IPS DF 6.9 (cell line): ENCODE measurements at regions not wholly inside any gene's neighbourhood (a gene's known extent, or its start where the extent isn't known, plus 50 kb on each side); places are given as distances from the start of the nearest gene placed in this dataset.
A peak's percentile ranks its signal among the peaks of the same experiment; 100 is the strongest.

Experiments
- DNase-seq: peaks from one replicate; pipeline ENCODE4 v3.0.0-alpha.2; 2013; ENCODE audit warnings: low read depth, low spot score
- H3K27ac ChIP-seq: one replicate; pipeline ENCODE4 v1.5.1; 2013; ENCODE audit warnings: low read length, control low read depth
- H3K27me3 ChIP-seq: 2 replicates; pipeline ENCODE4 v1.6.1; 2013; ENCODE audit warnings: mild to moderate bottlenecking, low read length; ENCODE audit not compliant: control insufficient read depth, insufficient read depth
- H3K36me3 ChIP-seq: 2 replicates; pipeline ENCODE4 v1.6.1; 2013; ENCODE audit warnings: low read length; ENCODE audit not compliant: control insufficient read depth, insufficient read depth
- H3K4me1 ChIP-seq: 2 replicates; pipeline ENCODE4 v1.6.1; 2013; ENCODE audit warnings: low read length; ENCODE audit not compliant: control insufficient read depth, insufficient read depth
- H3K4me3 ChIP-seq: 2 replicates; pipeline ENCODE4 v1.5.1; 2013; ENCODE audit warnings: mild to moderate bottlenecking, low read length
- H3K9me3 ChIP-seq: 2 replicates; pipeline ENCODE4 v1.6.1; 2013; ENCODE audit warnings: low read length, inconsistent platforms; ENCODE audit not compliant: control insufficient read depth, insufficient read depth
- WGBS: extraction: QIAGEN DNeasy Blood & Tissue Kit; methylation state at CpG from one replicate; pipeline ENCODE4 v1.1.7; 2013; ENCODE audit warnings: mixed read lengths, missing lambda C conversion rate; ENCODE audit not compliant: insufficient read length, insufficient coverage; 5-methylcytosine and 5-hydroxymethylcytosine counted together

GRCh38 chr4:119725688-119726330 lies 97.2 kb upstream of the PDE5A start:
- Histone ChIP-seq H3K27me3 (no peaks in the 10 kb centered on the region), H3K4me1 (no peaks in the 10 kb centered on the region; the same call in 1 of the 2 replicates), H3K4me3 (no peak overlapping the region), H3K36me3 (no peaks in the 10 kb centered on the region), H3K9me3 (no peaks in the 10 kb centered on the region), H3K27ac (no peak overlapping the region)
- no CpG with 5 or more reads among the region's 3 CpGs for WGBS
- peak; percentile 13 for DNase-seq

GRCh38 chr4:119725011-119725410 lies 96.4 kb upstream of the PDE5A start:
- WGBS: no CpG with 5 or more reads among the region's 6 CpGs
- Histone ChIP-seq H3K4me1 (no peaks in the 10 kb centered on the region; the same call in 1 of the 2 replicates), H3K27ac (no peak overlapping the region), H3K4me3 (no peak overlapping the region), H3K9me3 (no peaks in the 10 kb centered on the region), H3K27me3 (no peaks in the 10 kb centered on the region), H3K36me3 (no peaks in the 10 kb centered on the region)
- no peak for DNase-seq

GRCh38 chr4:119722670-119723069 lies 94.1 kb upstream of the PDE5A start:
- no CpG with 5 or more reads among the region's 1 CpG for WGBS
- no peaks in the 10 kb centered on the region for H3K9me3 ChIP-seq
- no peak overlapping the region for H3K4me3 ChIP-seq
- no peaks in the 10 kb centered on the region for H3K36me3 ChIP-seq
- DNase-seq: no peak
- H3K27ac ChIP-seq: no peak overlapping the region
- no peaks in the 10 kb centered on the region for H3K27me3 ChIP-seq
- H3K4me1 ChIP-seq: no peaks in the 10 kb centered on the region; the same call in 1 of the 2 replicates

GRCh38 chr4:119721878-119722277 lies 93.3 kb upstream of the PDE5A start:
- no peak for DNase-seq
- no peaks in the 10 kb centered on the region for H3K9me3 ChIP-seq
- WGBS: no CpG with 5 or more reads among the region's 1 CpG
- no peaks in the 10 kb centered on the region for H3K36me3 ChIP-seq
- no peaks in the 10 kb centered on the region for H3K27me3 ChIP-seq
- no peak overlapping the region for H3K4me3 ChIP-seq
- H3K4me1 ChIP-seq: no peaks in the 10 kb centered on the region; the same call in 1 of the 2 replicates
- H3K27ac ChIP-seq: no peak overlapping the region

GRCh38 chr4:119715490-119716445 lies 87.2 kb upstream of the PDE5A start:
- Histone ChIP-seq H3K36me3 (no peaks in the 10 kb centered on the region), H3K4me1 (no peaks in the 10 kb centered on the region), H3K9me3 (no peaks in the 10 kb centered on the region), H3K4me3 (no peak overlapping the region), H3K27ac (no peak overlapping the region), H3K27me3 (no peaks in the 10 kb centered on the region)
- no peak for DNase-seq
- no CpG with 5 or more reads among the region's 4 CpGs for WGBS

- Histone ChIP-seq H3K27ac (no peak overlapping the region), H3K4me3 (no peak overlapping the region), H3K4me1 (no peaks in the 10 kb centered on the region), H3K36me3 (no peaks in the 10 kb centered on the region), H3K9me3 (no peaks in the 10 kb centered on the region), H3K27me3 (no peaks in the 10 kb centered on the region)
- whole genome bisulfite sequencing: no CpG with 5 or more reads among the region's 2 CpGs
- DNase-seq: no peak
Observed at GRCh38 chr4:119709418-119709817, 80.8 kb upstream of the PDE5A start.

- H3K4me1 ChIP-seq: no peaks in the 10 kb centered on the region
- H3K27me3 ChIP-seq: no peaks in the 10 kb centered on the region
- no peak overlapping the region for H3K4me3 ChIP-seq
- DNase-seq: no peak
- no peak overlapping the region for H3K27ac ChIP-seq
- WGBS: no CpG with 5 or more reads among the region's 3 CpGs
- H3K9me3 ChIP-seq: no peaks in the 10 kb centered on the region
- H3K36me3 ChIP-seq: no peaks in the 10 kb centered on the region
Observed at GRCh38 chr4:119707336-119707735, 78.7 kb upstream of the PDE5A start.

- no peaks in the 10 kb centered on the region for H3K9me3 ChIP-seq
- H3K27ac ChIP-seq: no peak overlapping the region
- no peaks in the 10 kb centered on the region for H3K36me3 ChIP-seq
Observed at GRCh38 chr4:119706804-119707203, 78.2 kb upstream of the PDE5A start.

GRCh38 chr4:119697887-119698393 lies 69.3 kb upstream of the PDE5A start:
- Histone ChIP-seq H3K36me3 (no peaks in the 10 kb centered on the region), H3K4me3 (no peak overlapping the region), H3K9me3 (no peaks in the 10 kb centered on the region), H3K27ac (no peak overlapping the region), H3K4me1 (no peaks in the 10 kb centered on the region), H3K27me3 (no peaks in the 10 kb centered on the region)
- no peak for DNase-seq
- WGBS: no CpG with 5 or more reads among the region's 4 CpGs

More at GRCh38 chr4:119706804-119707203, 78.2 kb upstream of the PDE5A start:
- no peak overlapping the region for H3K4me3 ChIP-seq
- no peaks in the 10 kb centered on the region for H3K27me3 ChIP-seq
- H3K4me1 ChIP-seq: no peaks in the 10 kb centered on the region
- DNase-seq: no peak

GRCh38 chr4:119696963-119697362 lies 68.4 kb upstream of the PDE5A start:
- Histone ChIP-seq H3K9me3 (no peaks in the 10 kb centered on the region), H3K36me3 (no peaks in the 10 kb centered on the region), H3K4me1 (no peaks in the 10 kb centered on the region), H3K4me3 (no peak overlapping the region), H3K27me3 (no peaks in the 10 kb centered on the region), H3K27ac (no peak overlapping the region)
- DNase-seq: no peak
